Transverse colon (tissue), 4 donors: ENCODE measurements at regions not wholly inside any gene's neighbourhood (a gene's known extent, or its start where the extent isn't known, plus 50 kb on each side); places are given as distances from the start of the nearest gene placed in this dataset.
"Not testable (repeated sequence)": the region's sequence is repeated elsewhere in the genome, so short reads cannot be mapped to it uniquely, and the experiment has no call there.

ENCODE experiments used
- DNase-seq: peaks from one replicate; pipeline ENCODE4 v3.0.0-alpha.2; 2019
- H3K27ac ChIP-seq, 4 donors: fragments of 200-600 bp; sonication (generic); 2 replicates each; pipeline ENCODE4 v1.5.1; 2016 to 2018; ENCODE audit warnings: inconsistent platforms in 4 of 4
- H3K27me3 ChIP-seq: fragments of 200-600 bp; sonication (generic); 2 replicates; pipeline ENCODE4 v1.5.1; 2017; ENCODE audit warnings: inconsistent platforms
- H3K36me3 ChIP-seq, 4 donors: fragments of 200-600 bp; sonication (generic); 2 replicates each; pipeline ENCODE4 v1.5.1; 2017 to 2019; ENCODE audit warnings: inconsistent platforms in 4 of 4
- H3K4me1 ChIP-seq, 4 donors: fragments of 200-600 bp; sonication (generic); 2 replicates each; pipeline ENCODE4 v1.5.1; 2017 to 2020; ENCODE audit warnings: inconsistent platforms in 4 of 4
- H3K4me3 ChIP-seq, 4 donors: fragments of 200-600 bp; sonication (generic); 1 replicate in 1 of 4; 2 replicates in 3 of 4; pipeline versions ENCODE4 v1.5.1 to v1.6.1; 2017 to 2019; ENCODE audit warnings: inconsistent platforms in 4 of 4
- H3K9me3 ChIP-seq, 2 donors: fragments of 200-600 bp; sonication (generic); 2 replicates each; pipeline ENCODE4 v1.5.1; 2017 to 2019; ENCODE audit warnings: inconsistent platforms in 2 of 2
- CTCF ChIP-seq, 5 experiments: fragments of 200-600 bp in 3 of 5; fragments of 450-650 bp in 2 of 5; sonication (generic) in 3 of 5; IDR thresholded peaks; 1 replicate in 2 of 5; 2 replicates in 3 of 5; pipeline ENCODE4 v1.5.1; 2016 to 2017; ENCODE audit warnings: antibody characterized with exemption in 5 of 5, inconsistent platforms in 3 of 5, mild to moderate bottlenecking in 2 of 5, moderate library complexity in 1 of 5
- EP300 ChIP-seq: sonication (generic); formaldehyde crosslinking; IDR thresholded peaks from one replicate; pipeline ENCODE4 v1.6.1; 2017; ENCODE audit warnings: antibody characterized with exemption, low read depth
- POLR2A ChIP-seq: fragments of 450-650 bp; IDR thresholded peaks from one replicate; pipeline ENCODE4 v1.6.1; 2016; ENCODE audit warnings: antibody characterized with exemption, mild to moderate bottlenecking, moderate library complexity
- POLR2AphosphoS5 ChIP-seq, 3 donors: sonication (generic); formaldehyde crosslinking; IDR thresholded peaks; one replicate each; pipeline ENCODE4 v1.6.1; 2016; ENCODE audit warnings: antibody characterized with exemption in 3 of 3
- WGBS, 2 donors: methylation state at CpG; one replicate each; pipeline ENCODE4 v1.1.5; 2018; ENCODE audit warnings: low coverage in 1 of 2; 5-methylcytosine and 5-hydroxymethylcytosine counted together
- in situ Hi-C, 4 donors: fragments of 200-750 bp; cut with MboI; loops; one replicate each; pipeline versions ENCODE4 v1.15.0 to v1.15.1; 2017; ENCODE audit warnings: low sequenced_read_pairs in 3 of 4, low pct_ligation_motif_present in 1 of 4, low pct_unique_long_range_greater_than_20kb in 1 of 4
- intact Hi-C: fragments of 100-400 bp; cut with DNase I; formaldehyde crosslinking; loops from one replicate; pipeline ENCODE4 v1.15.1; 2023; ENCODE audit warnings: low total_unique reads
- small RNA-seq, 4 donors: library from RNA; depleted of rRNA; stranded (forward); fragments of <200 nt; gene quantifications; one replicate each; pipeline ENCODE3, GENCODE V24; 2016

GRCh38 chr6:85712346-85712745 is 69.7 kb upstream of the SYNCRIP start:
- no peak for TF ChIP-seq EP300
- TF ChIP-seq CTCF (IDR thresholded peaks at IDR 0.05) = no peak
- TF ChIP-seq POLR2AphosphoS5 (IDR thresholded peaks at IDR 0.05) = no peak
- TF ChIP-seq POLR2A = no peak
- Histone ChIP-seq H3K9me3 (peaks cover 0 to 3% of the 10 kb centered on the region in 2 donors), H3K36me3 (no peaks in the 10 kb centered on the region), H3K27ac (no peak overlapping the region), H3K4me3 (no peak overlapping the region), H3K27me3 (no peaks in the 10 kb centered on the region), H3K4me1 (no peaks in the 10 kb centered on the region)
- DNase-seq = no peak
- WGBS, 2 donors = 82 to 84% methylated on average over 2 of the region's 2 CpGs
- intact Hi-C loops (no loop called here), in situ Hi-C loops (no loop called here)

- H3K4me3 ChIP-seq, H3K27me3 ChIP-seq, H3K27ac ChIP-seq, DNase-seq, in situ Hi-C loops, intact Hi-C loops, H3K9me3 ChIP-seq, H3K36me3 ChIP-seq, H3K4me1 ChIP-seq: not testable (repeated sequence)
- WGBS, 2 donors = 93% methylated on average over 1 of the region's 1 CpG; no CpG with 5 or more reads in 1 of the 2 donors
Measured at GRCh38 chr6:85707515-85708145, 64.9 kb upstream of the SYNCRIP start.

GRCh38 chr6:85706272-85706671 is 63.6 kb upstream of the SYNCRIP start:
- Histone ChIP-seq H3K27ac (no peak overlapping the region), H3K4me3 (no peak overlapping the region), H3K36me3 (no peaks in the 10 kb centered on the region), H3K4me1 (no peaks in the 10 kb centered on the region), H3K27me3 (no peaks in the 10 kb centered on the region), H3K9me3 (peaks cover 0 to 3% of the 10 kb centered on the region in 2 donors)
- TF ChIP-seq POLR2A (no peak), CTCF (IDR thresholded peaks at IDR 0.05) (no peak), POLR2AphosphoS5 (IDR thresholded peaks at IDR 0.05) (no peak), EP300 (no peak)
- in situ Hi-C loops (no loop called here), intact Hi-C loops (no loop called here)
- DNase-seq = no peak
- WGBS, 2 donors = 70% methylated on average over 3 of the region's 3 CpGs; no CpG with 5 or more reads in 1 of the 2 donors

GRCh38 chr6:85705220-85705619 is 62.5 kb upstream of the SYNCRIP start:
- 91% methylated on average over 8 of the region's 8 CpGs; no CpG with 5 or more reads in 1 of the 2 donors for WGBS, 2 donors
- in situ Hi-C loops = no loop called here
- TF ChIP-seq EP300 (no peak), POLR2A (no peak), POLR2AphosphoS5 (IDR thresholded peaks at IDR 0.05) (no peak), CTCF (IDR thresholded peaks at IDR 0.05) (no peak)

GRCh38 chr6:85703406-85703805 is 60.7 kb upstream of the SYNCRIP start:
- intact Hi-C loops (no loop called here), in situ Hi-C loops (no loop called here)
- H3K4me1 ChIP-seq = no peaks in the 10 kb centered on the region
- H3K36me3 ChIP-seq = no peaks in the 10 kb centered on the region
- TF ChIP-seq POLR2AphosphoS5 (IDR thresholded peaks at IDR 0.05) (no peak), EP300 (no peak)
- no peak overlapping the region for H3K27ac ChIP-seq
- no peaks in the 10 kb centered on the region for H3K27me3 ChIP-seq
- DNase-seq = no peak
- no peak overlapping the region for H3K4me3 ChIP-seq
- no peaks in the 10 kb centered on the region for H3K9me3 ChIP-seq

More at GRCh38 chr6:85705220-85705619, 62.5 kb upstream of the SYNCRIP start:
- H3K27me3 ChIP-seq = no peaks in the 10 kb centered on the region
- no peaks in the 10 kb centered on the region for H3K4me1 ChIP-seq
- intact Hi-C loops = no loop called here
- DNase-seq = no peak
- H3K4me3 ChIP-seq = no peak overlapping the region
- H3K36me3 ChIP-seq = no peaks in the 10 kb centered on the region
- no peak overlapping the region for H3K27ac ChIP-seq
- H3K9me3 ChIP-seq = peaks cover 0 to 2% of the 10 kb centered on the region in 2 donors

Small RNA genes in the stretch of these regions (small RNA-seq; reads per million reads assigned to genes)
- gene RF00019 = 0 reads per million in 4 donors
- 0 to 0.36 (median 0.14) reads per million in 4 donors for gene RN7SL643P
- gene RNU4-12P = 0 reads per million in 4 donors
- 0 reads per million in 4 donors for gene RNU4-72P
- gene SMIM11P1 = 0 reads per million in 4 donors
